SU-DHL-6 (cell line): ENCODE measurements at regions not wholly inside any gene's neighbourhood (a gene's known extent, or its start where the extent isn't known, plus 50 kb on each side); places are given as distances from the start of the nearest gene placed in this dataset.

Experiments
- H2AFZ ChIP-seq: fragments of 200-600 bp; sonication (generic); 2 replicates; pipeline ENCODE4 v1.6.1; 2014; ENCODE audit warnings: low read depth, mild to moderate bottlenecking, moderate library complexity, mixed read lengths, antibody characterized with exemption, low read length; ENCODE audit not compliant: severe bottlenecking
- H3F3A ChIP-seq: fragments of 200-600 bp; shearing (Covaris generic); 2 replicates; pipeline ENCODE4 v1.6.0; 2016; ENCODE audit warnings: antibody characterized with exemption, mild to moderate bottlenecking; ENCODE audit not compliant: insufficient read depth
- H3K27ac ChIP-seq: fragments of 200-600 bp; sonication (generic); 2 replicates; pipeline ENCODE4 v1.5.1; 2016; ENCODE audit warnings: low read depth, mild to moderate bottlenecking, low read length, moderate library complexity, mixed read lengths
- H3K27me3 ChIP-seq: fragments of 200-600 bp; sonication (generic), shearing (Covaris generic); 2 replicates; pipeline ENCODE4 v1.6.0; 2014; ENCODE audit warnings: mild to moderate bottlenecking, low read length
- H3K36me3 ChIP-seq: fragments of 200-600 bp; sonication (generic); 2 replicates; pipeline ENCODE4 v1.6.1; 2014; ENCODE audit warnings: mild to moderate bottlenecking, low read length, mixed read lengths
- H3K4me2 ChIP-seq: fragments of 300-600, 200-600 bp; shearing (Covaris generic), sonication (generic); 2 replicates; pipeline ENCODE4 v1.6.0; 2014; ENCODE audit warnings: low read length, low read depth, mild to moderate bottlenecking; ENCODE audit not compliant: poor library complexity, severe bottlenecking
- H3K4me3 ChIP-seq: fragments of 200-600 bp; sonication (generic); 2 replicates; pipeline ENCODE4 v1.5.1; 2014; ENCODE audit warnings: antibody characterized with exemption, low read length, mild to moderate bottlenecking, mixed read lengths; ENCODE audit not compliant: insufficient read depth, poor library complexity, severe bottlenecking
- H3K79me2 ChIP-seq: fragments of 200-600 bp; sonication (generic); 2 replicates; pipeline ENCODE4 v1.6.1; 2014; ENCODE audit warnings: mild to moderate bottlenecking, low read length, moderate library complexity; ENCODE audit not compliant: insufficient read depth
- H3K9ac ChIP-seq: fragments of 200-600 bp; sonication (generic); 2 replicates; pipeline ENCODE4 v1.7.0; 2014; ENCODE audit warnings: mild to moderate bottlenecking, low read length
- H3K9me2 ChIP-seq: fragments of 200-600 bp; sonication (generic); replicated peaks from 2 replicates; pipeline ENCODE4 v1.6.1; 2014; ENCODE audit warnings: low read length; ENCODE audit not compliant: insufficient read depth
- H3K9me3 ChIP-seq: fragments of 200-600 bp; sonication (generic); 2 replicates; pipeline ENCODE4 v1.6.1; 2014; ENCODE audit warnings: low read length, mixed read lengths; ENCODE audit not compliant: insufficient read depth
- H4K20me1 ChIP-seq: fragments of 200-600 bp; sonication (generic); 2 replicates; pipeline ENCODE4 v1.6.1; 2014; ENCODE audit warnings: low read depth, mild to moderate bottlenecking, antibody characterized with exemption, low read length, moderate library complexity, mixed read lengths
- CTCF ChIP-seq: fragments of 200-600 bp; sonication (generic); IDR thresholded peaks from one replicate; pipeline ENCODE4 v1.5.1; 2017; ENCODE audit warnings: antibody characterized with exemption, mild to moderate bottlenecking, low read length, moderate library complexity; ENCODE audit not compliant: insufficient read depth, poor library complexity, severe bottlenecking
- EZH2phosphoT487 ChIP-seq: fragments of 200-600 bp; sonication (generic), shearing (Covaris generic); conservative IDR thresholded peaks from 2 replicates; pipeline ENCODE4 v1.6.1; 2018; ENCODE audit warnings: mild to moderate bottlenecking, antibody characterized with exemption, low read length, moderate library complexity, mixed read lengths

- H3K79me2 ChIP-seq, result no peaks in the 10 kb centered on the region
- no peaks in the 10 kb centered on the region for H3K9me2 ChIP-seq
- no peak overlapping the region for H3K9ac ChIP-seq
- H3K27ac ChIP-seq, result no peak overlapping the region
- no peaks in the 10 kb centered on the region for H3K36me3 ChIP-seq
- H4K20me1 ChIP-seq, result no peaks in the 10 kb centered on the region
- H3K4me2 ChIP-seq, result no peak overlapping the region
- no peaks in the 10 kb centered on the region for H3K27me3 ChIP-seq
- no peak overlapping the region for H3K4me3 ChIP-seq
- no peaks in the 10 kb centered on the region for H3F3A ChIP-seq
- no peak overlapping the region for H2AFZ ChIP-seq
- H3K9me3 ChIP-seq, result no peaks in the 10 kb centered on the region
- TF ChIP-seq EZH2phosphoT487 (no peak), CTCF (no peak)
Measured at GRCh38 chr18:77524909-77525308, 275.3 kb downstream of the GALR1 start.

- Histone ChIP-seq H3K36me3 (no peaks in the 10 kb centered on the region), H3K4me3 (no peak overlapping the region), H4K20me1 (no peaks in the 10 kb centered on the region), H3F3A (no peaks in the 10 kb centered on the region), H3K4me2 (no peak overlapping the region), H3K79me2 (no peaks in the 10 kb centered on the region), H3K27ac (no peak overlapping the region), H2AFZ (no peak overlapping the region), H3K27me3 (no peaks in the 10 kb centered on the region), H3K9me3 (no peaks in the 10 kb centered on the region), H3K9ac (no peak overlapping the region), H3K9me2 (no peaks in the 10 kb centered on the region)
- no peak for TF ChIP-seq EZH2phosphoT487
- TF ChIP-seq CTCF, result no peak
Measured at GRCh38 chr18:77526962-77527361, 277.3 kb downstream of the GALR1 start.

- Histone ChIP-seq H3K4me2 (no peak overlapping the region), H4K20me1 (no peaks in the 10 kb centered on the region), H3K9ac (no peak overlapping the region), H3F3A (no peaks in the 10 kb centered on the region), H3K79me2 (no peaks in the 10 kb centered on the region), H3K9me2 (no peaks in the 10 kb centered on the region), H3K9me3 (no peaks in the 10 kb centered on the region), H3K4me3 (no peak overlapping the region), H3K36me3 (no peaks in the 10 kb centered on the region), H3K27ac (no peak overlapping the region), H3K27me3 (no peaks in the 10 kb centered on the region), H2AFZ (no peak overlapping the region)
- TF ChIP-seq CTCF (no peak), EZH2phosphoT487 (no peak)
Measured at GRCh38 chr18:77528872-77529271, 279.2 kb downstream of the GALR1 start.
